ENCODE measurements at regions not wholly inside any gene's neighbourhood (a gene's known extent, or its start where the extent isn't known, plus 50 kb on each side); places are given as distances from the start of the nearest gene placed in this dataset.

GRCh38 chr2:156955701-156956100 lies 301.8 kb upstream of the GALNT5 start:
- ATAC-seq (no peak), DNase-seq (ENCODE audit: low spot score) (no peak)
- no peak overlapping the region for H3K4me3 ChIP-seq
- peaks cover 5% of the 10 kb centered on the region for H3K36me3 ChIP-seq (ENCODE audit: insufficient read depth)
- no peak overlapping the region for H3K4me2 ChIP-seq
- H3F3A ChIP-seq (replicated peaks; ENCODE audit: low read depth), result no peaks in the 10 kb centered on the region
- TF ChIP-seq EZH2phosphoT487 (IDR thresholded peaks at IDR 0.05; ENCODE audit: unreplicated experiment), result no peak
- TF ChIP-seq REST (IDR thresholded peaks at IDR 0.05; ENCODE audit: unreplicated experiment), result no peak
- TF ChIP-seq EZH2 (IDR thresholded peaks at IDR 0.05; ENCODE audit: low read depth, unreplicated experiment), result no peak
- H3K4me3 Mint-ChIP-seq, result no peak overlapping the region
- no peaks in the 10 kb centered on the region for H3K9me2 ChIP-seq (ENCODE audit: insufficient read depth)
- peaks cover 37% of the 10 kb centered on the region for H3K9me3 Mint-ChIP-seq
- H4K20me1 ChIP-seq (replicated peaks; ENCODE audit: insufficient read depth), result no peaks in the 10 kb centered on the region
- H3K79me2 ChIP-seq (replicated peaks; ENCODE audit: insufficient read depth), result no peaks in the 10 kb centered on the region
- no peaks in the 10 kb centered on the region for H3K4me1 ChIP-seq (ENCODE audit: insufficient read depth)
- no peaks in the 10 kb centered on the region for H3K27me3 ChIP-seq (ENCODE audit: insufficient read depth)
- no peak overlapping the region for H3K27ac Mint-ChIP-seq
- H2AFZ ChIP-seq, result no peak overlapping the region
- peaks cover 13% of the 10 kb centered on the region; the same call in 2 of the 3 replicates for H3K36me3 Mint-ChIP-seq (ENCODE audit: low read depth)
- no peaks in the 10 kb centered on the region for H3K4me1 Mint-ChIP-seq
- no peak overlapping the region for H3K27ac ChIP-seq (ENCODE audit: low read depth)
- no peaks in the 10 kb centered on the region for H3K27me3 Mint-ChIP-seq (ENCODE audit: insufficient read depth, low read depth, poor library complexity)

GRCh38 chr2:156956161-156956560 lies 301.3 kb upstream of the GALNT5 start:
- Histone ChIP-seq H3K27me3 (ENCODE audit: insufficient read depth) (no peaks in the 10 kb centered on the region), H3K9me2 (ENCODE audit: insufficient read depth) (no peaks in the 10 kb centered on the region), H3K4me2 (no peak overlapping the region), H3K4me1 (ENCODE audit: insufficient read depth) (no peaks in the 10 kb centered on the region), H3K79me2 (replicated peaks; ENCODE audit: insufficient read depth) (no peaks in the 10 kb centered on the region), H3F3A (replicated peaks; ENCODE audit: low read depth) (no peaks in the 10 kb centered on the region), H4K20me1 (replicated peaks; ENCODE audit: insufficient read depth) (no peaks in the 10 kb centered on the region), H3K27ac (ENCODE audit: low read depth) (no peak overlapping the region), H3K4me3 (no peak overlapping the region), H3K36me3 (ENCODE audit: insufficient read depth) (peaks cover 5% of the 10 kb centered on the region), H2AFZ (0 out of 2 replicates have a peak overlapping the region, but pooled peaks have one; percentile 23)
- H3K4me1 Mint-ChIP-seq, result no peaks in the 10 kb centered on the region
- peaks cover 13% of the 10 kb centered on the region; the same call in 2 of the 3 replicates for H3K36me3 Mint-ChIP-seq (ENCODE audit: low read depth)
- no peak overlapping the region for H3K4me3 Mint-ChIP-seq
- H3K9me3 Mint-ChIP-seq, result peaks cover 38% of the 10 kb centered on the region
- H3K27me3 Mint-ChIP-seq (ENCODE audit: insufficient read depth, low read depth, poor library complexity), result no peaks in the 10 kb centered on the region
- no peak overlapping the region for H3K27ac Mint-ChIP-seq
- ATAC-seq (no peak), DNase-seq (ENCODE audit: low spot score) (no peak)
- TF ChIP-seq ZNF331 (CRISPR knock-in tag; IDR thresholded peaks at IDR 0.05; ENCODE audit: low read depth), result no peak
- no peak for TF ChIP-seq JUNB (IDR thresholded peaks at IDR 0.05; ENCODE audit: unreplicated experiment)
- no peak for TF ChIP-seq EZH2 (IDR thresholded peaks at IDR 0.05; ENCODE audit: low read depth, unreplicated experiment)
- no peak for TF ChIP-seq CREB1 (CRISPR knock-in tag; IDR thresholded peaks at IDR 0.05; ENCODE audit: low read depth)
- no peak for TF ChIP-seq CTCF (conservative IDR thresholded peaks at IDR 0.05; ENCODE audit: low read depth in 2 of 2)
- no peak for TF ChIP-seq STAT1 (IDR thresholded peaks at IDR 0.05; ENCODE audit: unreplicated experiment)
- TF ChIP-seq, protein P1, sequence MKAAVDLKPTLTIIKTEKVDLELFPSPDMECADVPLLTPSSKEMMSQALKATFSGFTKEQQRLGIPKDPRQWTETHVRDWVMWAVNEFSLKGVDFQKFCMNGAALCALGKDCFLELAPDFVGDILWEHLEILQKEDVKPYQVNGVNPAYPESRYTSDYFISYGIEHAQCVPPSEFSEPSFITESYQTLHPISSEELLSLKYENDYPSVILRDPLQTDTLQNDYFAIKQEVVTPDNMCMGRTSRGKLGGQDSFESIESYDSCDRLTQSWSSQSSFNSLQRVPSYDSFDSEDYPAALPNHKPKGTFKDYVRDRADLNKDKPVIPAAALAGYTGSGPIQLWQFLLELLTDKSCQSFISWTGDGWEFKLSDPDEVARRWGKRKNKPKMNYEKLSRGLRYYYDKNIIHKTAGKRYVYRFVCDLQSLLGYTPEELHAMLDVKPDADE (IDR thresholded peaks at IDR 0.05), result no peak
- TF ChIP-seq ZNF462 (CRISPR knock-in tag; IDR thresholded peaks at IDR 0.05), result no peak
